ENCODE measurements at regions not wholly inside any gene's neighbourhood (a gene's known extent, or its start where the extent isn't known, plus 50 kb on each side); places are given as distances from the start of the nearest gene placed in this dataset.
"Not testable (repeated sequence)": the region's sequence is repeated elsewhere in the genome, so short reads cannot be mapped to it uniquely, and the experiment has no call there.

DNA sequence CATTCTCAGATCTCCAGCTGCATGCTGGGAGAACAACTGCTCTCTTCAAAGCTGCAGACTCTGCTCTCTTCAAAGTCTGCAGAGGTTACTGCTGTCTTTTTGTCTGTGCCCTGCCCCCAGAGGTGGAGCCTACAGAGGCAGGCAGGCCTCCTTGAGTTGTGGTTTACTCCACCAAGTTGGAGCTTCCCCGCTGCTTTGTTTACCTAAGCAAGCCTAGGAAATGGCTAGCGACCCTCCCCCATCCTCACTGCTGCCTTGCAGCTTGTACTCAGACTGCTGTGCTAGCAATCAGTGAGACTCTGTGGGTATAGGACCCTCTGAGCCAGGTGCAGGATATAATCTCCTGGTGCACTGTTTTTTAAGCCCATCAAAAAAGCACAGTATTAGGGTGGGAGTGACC is 591.7 kb downstream of the ALG10 start:
- TF ChIP-seq, protein P1, sequence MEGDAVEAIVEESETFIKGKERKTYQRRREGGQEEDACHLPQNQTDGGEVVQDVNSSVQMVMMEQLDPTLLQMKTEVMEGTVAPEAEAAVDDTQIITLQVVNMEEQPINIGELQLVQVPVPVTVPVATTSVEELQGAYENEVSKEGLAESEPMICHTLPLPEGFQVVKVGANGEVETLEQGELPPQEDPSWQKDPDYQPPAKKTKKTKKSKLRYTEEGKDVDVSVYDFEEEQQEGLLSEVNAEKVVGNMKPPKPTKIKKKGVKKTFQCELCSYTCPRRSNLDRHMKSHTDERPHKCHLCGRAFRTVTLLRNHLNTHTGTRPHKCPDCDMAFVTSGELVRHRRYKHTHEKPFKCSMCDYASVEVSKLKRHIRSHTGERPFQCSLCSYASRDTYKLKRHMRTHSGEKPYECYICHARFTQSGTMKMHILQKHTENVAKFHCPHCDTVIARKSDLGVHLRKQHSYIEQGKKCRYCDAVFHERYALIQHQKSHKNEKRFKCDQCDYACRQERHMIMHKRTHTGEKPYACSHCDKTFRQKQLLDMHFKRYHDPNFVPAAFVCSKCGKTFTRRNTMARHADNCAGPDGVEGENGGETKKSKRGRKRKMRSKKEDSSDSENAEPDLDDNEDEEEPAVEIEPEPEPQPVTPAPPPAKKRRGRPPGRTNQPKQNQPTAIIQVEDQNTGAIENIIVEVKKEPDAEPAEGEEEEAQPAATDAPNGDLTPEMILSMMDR (IDR thresholded peaks at IDR 0.05; ENCODE audit: low read depth, low read length) = not testable (repeated sequence)
- not testable (repeated sequence) for TF ChIP-seq POLR2A (IDR thresholded peaks at IDR 0.05; ENCODE audit: extremely low read depth, insufficient read length); MYC (IDR thresholded peaks at IDR 0.05; ENCODE audit: low read depth, low read length)
- TF ChIP-seq, protein P2, sequence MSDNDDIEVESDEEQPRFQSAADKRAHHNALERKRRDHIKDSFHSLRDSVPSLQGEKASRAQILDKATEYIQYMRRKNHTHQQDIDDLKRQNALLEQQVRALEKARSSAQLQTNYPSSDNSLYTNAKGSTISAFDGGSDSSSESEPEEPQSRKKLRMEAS (IDR thresholded peaks at IDR 0.05; ENCODE audit: low read depth, low read length) = not testable (repeated sequence)
